SK-N-SH (cell line): ENCODE measurements at regions not wholly inside any gene's neighbourhood (a gene's known extent, or its start where the extent isn't known, plus 50 kb on each side); places are given as distances from the start of the nearest gene placed in this dataset.

ENCODE experiments used
- CTCF ChIA-PET: fragments of 300-600, 350-600 bp; formaldehyde crosslinking; extraction: SDS; loops from one replicate; lab custom pipeline; 2021; lab: Yijun Ruan, JAX
- POLR2A ChIA-PET: fragments of 350-600 bp; sonication (Branson Sonifier 250); formaldehyde crosslinking; extraction: SDS; loops from one replicate; lab custom pipeline; 2020; ENCODE audit warnings: antibody characterized with exemption, inconsistent platforms; lab: Yijun Ruan, JAX
- DNase-seq: peaks from one replicate; pipeline ENCODE4 v3.0.0; 2012
- H2AFZ ChIP-seq: fragments of 200-600 bp; sonication (generic); 2 replicates; pipeline ENCODE4 v1.8.1; 2016; ENCODE audit warnings: antibody characterized with exemption, mild to moderate bottlenecking, low read depth
- H3F3A ChIP-seq: fragments of 200-600 bp; sonication (generic); replicated peaks from 2 replicates; pipeline ENCODE3; 2016; ENCODE audit warnings: antibody characterized with exemption, mild to moderate bottlenecking; ENCODE audit not compliant: insufficient read depth
- H3K27ac ChIP-seq, 2 experiments: fragments of 200-500 bp in 1 of 2; fragments of 200-600 bp in 1 of 2; sonication (Bioruptor generic) in 1 of 2; sonication (generic), shearing (Covaris generic) in 1 of 2; 2 replicates each; pipeline versions ENCODE4 v1.5.1 to v1.6.1; 2014 to 2016; ENCODE audit warnings: low read depth in 2 of 2, inconsistent platforms in 1 of 2, low read length in 1 of 2, mild to moderate bottlenecking in 1 of 2, mixed read lengths in 1 of 2
- H3K27me3 ChIP-seq: fragments of 200-600 bp; sonication (generic), shearing (Covaris generic); 2 replicates; pipeline ENCODE4 v1.6.1; 2016; ENCODE audit warnings: mixed run types; ENCODE audit not compliant: insufficient read depth
- H3K36me3 ChIP-seq, 2 experiments: fragments of 200-500 bp in 1 of 2; fragments of 200-600 bp in 1 of 2; sonication (Bioruptor generic) in 1 of 2; sonication (generic) in 1 of 2; replicated peaks in 1 of 2; 2 replicates each; pipeline versions ENCODE3 to v1.5.1; 2014 to 2016; ENCODE audit warnings: low read length in 1 of 2, mild to moderate bottlenecking in 1 of 2; ENCODE audit not compliant: insufficient read depth in 2 of 2, control insufficient read depth in 1 of 2
- H3K4me1 ChIP-seq, 2 experiments: fragments of 200-500 bp in 1 of 2; fragments of 200-600 bp in 1 of 2; sonication (Bioruptor generic) in 1 of 2; sonication (generic), shearing (Covaris generic) in 1 of 2; 2 replicates each; pipeline versions ENCODE4 v1.5.1 to v1.6.1; 2014 to 2016; ENCODE audit warnings: low read depth in 1 of 2, low read length in 1 of 2, mixed run types in 1 of 2; ENCODE audit not compliant: insufficient read depth in 2 of 2, control insufficient read depth in 1 of 2
- H3K4me2 ChIP-seq: fragments of 200-600 bp; sonication (generic), shearing (Covaris generic); 2 replicates; pipeline ENCODE4 v1.6.1; 2017; ENCODE audit warnings: mixed run types
- H3K4me3 ChIP-seq, 2 experiments: fragments of 200-500 bp in 1 of 2; fragments of 200-600 bp in 1 of 2; sonication (Bioruptor generic) in 1 of 2; sonication (generic), shearing (Covaris generic) in 1 of 2; 2 replicates each; pipeline versions ENCODE4 v1.5.1 to v1.8.1; 2014 to 2016; ENCODE audit warnings: low read depth in 2 of 2, inconsistent platforms in 1 of 2, low read length in 1 of 2, mild to moderate bottlenecking in 1 of 2, mixed read lengths in 1 of 2, moderate library complexity in 1 of 2
- H3K79me2 ChIP-seq: fragments of 200-600 bp; sonication (generic); 2 replicates; pipeline ENCODE4 v1.8.1; 2017; ENCODE audit warnings: mild to moderate bottlenecking; ENCODE audit not compliant: insufficient read depth
- H3K9ac ChIP-seq: fragments of 200-600 bp; sonication (generic); 2 replicates; pipeline ENCODE4 v1.6.1; 2017; ENCODE audit warnings: mixed run types
- H3K9me2 ChIP-seq: fragments of 200-600 bp; sonication (generic); 2 replicates; pipeline ENCODE4 v1.6.1; 2017; ENCODE audit warnings: mixed run types
- H3K9me3 ChIP-seq: fragments of 200-600 bp; sonication (generic); 2 replicates; pipeline ENCODE4 v1.6.1; 2017; ENCODE audit warnings: mixed run types, mild to moderate bottlenecking, moderate library complexity
- H4K20me1 ChIP-seq: fragments of 200-600 bp; sonication (generic); 2 replicates; pipeline ENCODE4 v1.6.1; 2017; ENCODE audit warnings: mild to moderate bottlenecking, mixed run types; ENCODE audit not compliant: insufficient read depth
- ELF1 ChIP-seq: IDR thresholded peaks from 2 replicates; pipeline ENCODE4 v1.4.0; 2012
- FOSL2 ChIP-seq: IDR thresholded peaks from 2 replicates; pipeline ENCODE4 v1.4.0; 2012; ENCODE audit warnings: low read depth, mild to moderate bottlenecking, moderate library complexity, borderline replicate concordance
- FOXJ3 ChIP-seq: sonication (generic); formaldehyde crosslinking; IDR thresholded peaks from 2 replicates; pipeline ENCODE4 v1.5.1; 2020; ENCODE audit warnings: mild to moderate bottlenecking, missing genetic modification reagents
- FOXM1 ChIP-seq: IDR thresholded peaks from 2 replicates; pipeline ENCODE4 v1.4.0; 2012; ENCODE audit warnings: low read depth, mild to moderate bottlenecking
- GABPA ChIP-seq: IDR thresholded peaks from 2 replicates; pipeline ENCODE4 v1.4.0; 2012; ENCODE audit warnings: low read depth, mild to moderate bottlenecking
- GATA2 ChIP-seq: sonication (generic); formaldehyde crosslinking; IDR thresholded peaks from 2 replicates; pipeline ENCODE4 v1.5.0; 2020; ENCODE audit warnings: mild to moderate bottlenecking, missing genetic modification reagents
- MXI1 ChIP-seq: IDR thresholded peaks from 2 replicates; pipeline ENCODE4 v1.6.1; 2012; ENCODE audit warnings: mild to moderate bottlenecking, low read depth, low read length, improper control_type of control experiment
- NFIC ChIP-seq: IDR thresholded peaks from 2 replicates; pipeline ENCODE4 v1.4.0; 2012; ENCODE audit warnings: borderline replicate concordance
- POLR2AphosphoS5 ChIP-seq: IDR thresholded peaks from 2 replicates; pipeline ENCODE4 v1.6.1; 2012; ENCODE audit warnings: low read depth, low read length
- RCOR1 ChIP-seq: fragments of 150-350 bp; IDR thresholded peaks from 2 replicates; pipeline ENCODE4 v1.6.1; 2017; ENCODE audit warnings: antibody characterized with exemption, low read length
- RFX5 ChIP-seq: IDR thresholded peaks from 2 replicates; pipeline ENCODE4 v1.6.1; 2012; ENCODE audit warnings: mild to moderate bottlenecking, improper control_type of control experiment, low read length
- SIN3A ChIP-seq: IDR thresholded peaks from 2 replicates; pipeline ENCODE4 v1.6.1; 2012; ENCODE audit warnings: low read depth, mild to moderate bottlenecking, low read length, moderate library complexity, borderline replicate concordance
- SMC3 ChIP-seq: IDR thresholded peaks from 2 replicates; pipeline ENCODE4 v1.6.1; 2012; ENCODE audit warnings: low read depth, low read length, improper control_type of control experiment
- TCF12 ChIP-seq: IDR thresholded peaks from 2 replicates; pipeline ENCODE4 v1.4.0; 2012
- TEAD4 ChIP-seq: IDR thresholded peaks from 2 replicates; pipeline ENCODE4 v1.4.0; 2012; ENCODE audit warnings: mild to moderate bottlenecking, borderline replicate concordance; ENCODE audit not compliant: insufficient read depth
- YY1 ChIP-seq: IDR thresholded peaks from 2 replicates; pipeline ENCODE4 v1.4.0; 2012; ENCODE audit warnings: low read depth, mild to moderate bottlenecking
- WGBS: methylation state at CpG from one replicate; pipeline ENCODE4 v1.1.6; 2017; ENCODE audit warnings: low lambda C conversion rate; 5-methylcytosine and 5-hydroxymethylcytosine counted together
- TF ChIP-seq, protein P1 (sequence below): IDR thresholded peaks from 2 replicates; pipeline ENCODE4 v1.4.0; 2012; ENCODE audit warnings: low read depth
- TF ChIP-seq, protein P2 (sequence below): fragments of 150-350 bp; IDR thresholded peaks from 2 replicates; pipeline ENCODE4 v1.6.1; 2017; ENCODE audit warnings: antibody characterized with exemption, low read length, low read depth, borderline replicate concordance
- TF ChIP-seq, protein P3 (sequence below): IDR thresholded peaks from 2 replicates; pipeline ENCODE4 v1.6.1; 2012; ENCODE audit warnings: mild to moderate bottlenecking, low read depth, low read length, moderate library complexity

DNA sequence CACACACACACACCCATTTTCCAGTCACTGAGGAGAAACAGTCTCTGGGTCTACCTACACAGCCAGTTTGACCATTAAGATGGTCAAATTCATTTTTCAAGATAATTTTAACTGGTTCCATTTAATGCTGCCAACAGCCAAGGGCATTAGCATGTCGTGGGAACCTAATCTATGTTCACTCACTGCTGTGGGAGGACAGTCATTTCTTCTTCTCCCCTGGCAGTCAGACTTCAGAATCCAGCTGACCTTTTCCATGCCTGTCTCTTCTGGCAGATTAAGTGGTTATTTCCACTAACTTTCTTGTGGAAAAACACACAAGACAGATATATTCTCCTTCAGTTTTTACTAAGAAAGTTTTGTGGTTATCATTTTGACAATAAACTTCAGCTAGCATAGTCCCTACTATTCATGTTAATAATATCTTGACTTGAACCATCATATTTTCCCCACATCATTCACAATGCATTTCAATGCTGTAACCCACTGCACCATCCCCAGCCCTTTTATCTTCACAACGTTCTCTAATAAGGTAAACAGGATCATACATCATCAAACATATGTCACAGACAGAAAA, 82.2 kb downstream of the DAD1 start:
- TF ChIP-seq TEAD4 (no peak), FOXJ3 (CRISPR knock-in tag) (no peak), GATA2 (no peak), YY1 (no peak), POLR2AphosphoS5 (no peak), TCF12 (no peak), FOSL2 (no peak)
- TF ChIP-seq, protein P1, sequence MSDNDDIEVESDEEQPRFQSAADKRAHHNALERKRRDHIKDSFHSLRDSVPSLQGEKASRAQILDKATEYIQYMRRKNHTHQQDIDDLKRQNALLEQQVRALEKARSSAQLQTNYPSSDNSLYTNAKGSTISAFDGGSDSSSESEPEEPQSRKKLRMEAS: no peak
- TF ChIP-seq, all 33 proteins: peak for 0
- Histone ChIP-seq H3K27me3 (peaks cover 2% of the 10 kb centered on the region), H3K9ac (no peak overlapping the region), H2AFZ (no peak overlapping the region), H3K4me1 (peaks cover 4 to 26% of the 10 kb centered on the region in 2 experiments; a peak in 2 of 4 replicates), H3K36me3 (no peaks in the 10 kb centered on the region), H3F3A (no peaks in the 10 kb centered on the region), H3K9me2 (no peaks in the 10 kb centered on the region), H3K79me2 (no peaks in the 10 kb centered on the region), H3K9me3 (no peaks in the 10 kb centered on the region), H3K27ac (no peak overlapping the region), H3K4me2 (no peak overlapping the region), H3K4me3 (no peak overlapping the region), H4K20me1 (no peaks in the 10 kb centered on the region)
- ChIA-PET POLR2A (no interaction called here), CTCF (no interaction called here)
- 9% methylated on average over 2 of the region's 2 CpGs for WGBS
- DNase-seq: no peak

DNA sequence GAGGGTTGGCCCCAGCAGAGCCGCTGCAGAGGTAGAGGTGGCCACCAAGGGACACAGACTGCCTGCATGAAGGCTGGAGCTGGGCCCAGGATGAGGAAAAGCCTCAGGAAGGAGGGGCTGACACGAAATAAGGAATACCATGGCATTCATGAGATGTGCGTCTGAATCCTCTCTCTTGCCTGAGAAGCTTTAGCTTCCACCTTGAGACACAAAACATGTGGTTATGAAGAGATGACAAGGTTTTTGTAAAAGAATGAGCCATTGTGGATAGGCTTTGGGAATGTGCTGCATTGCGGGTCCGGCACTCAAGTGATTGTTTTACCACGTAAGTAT, 82.7 kb downstream of the DAD1 start:
- Histone ChIP-seq H3F3A (no peaks in the 10 kb centered on the region), H3K9me2 (no peaks in the 10 kb centered on the region), H3K9me3 (no peaks in the 10 kb centered on the region), H3K4me3 (no peak overlapping the region), H3K4me2 (no peak overlapping the region), H2AFZ (no peak overlapping the region), H4K20me1 (no peaks in the 10 kb centered on the region), H3K36me3 (no peaks in the 10 kb centered on the region), H3K9ac (no peak overlapping the region), H3K27ac (no peak overlapping the region), H3K79me2 (no peaks in the 10 kb centered on the region), H3K27me3 (peaks cover 5% of the 10 kb centered on the region), H3K4me1 (peaks cover 4 to 26% of the 10 kb centered on the region in 2 experiments; a peak in 2 of 4 replicates)
- ChIA-PET CTCF (interaction anchor here (0.6 to 1.4 kb wide), 2 partner anchors 12 to 51 kb away, joined by 3 to 4 read pairs; no protein-coding TSS in a partner anchor), POLR2A (no interaction called here)
- 40% methylated on average over 6 of the region's 6 CpGs for WGBS
- DNase-seq: no peak
- no peak for TF ChIP-seq RFX5
- TF ChIP-seq FOXM1: no peak

DNA sequence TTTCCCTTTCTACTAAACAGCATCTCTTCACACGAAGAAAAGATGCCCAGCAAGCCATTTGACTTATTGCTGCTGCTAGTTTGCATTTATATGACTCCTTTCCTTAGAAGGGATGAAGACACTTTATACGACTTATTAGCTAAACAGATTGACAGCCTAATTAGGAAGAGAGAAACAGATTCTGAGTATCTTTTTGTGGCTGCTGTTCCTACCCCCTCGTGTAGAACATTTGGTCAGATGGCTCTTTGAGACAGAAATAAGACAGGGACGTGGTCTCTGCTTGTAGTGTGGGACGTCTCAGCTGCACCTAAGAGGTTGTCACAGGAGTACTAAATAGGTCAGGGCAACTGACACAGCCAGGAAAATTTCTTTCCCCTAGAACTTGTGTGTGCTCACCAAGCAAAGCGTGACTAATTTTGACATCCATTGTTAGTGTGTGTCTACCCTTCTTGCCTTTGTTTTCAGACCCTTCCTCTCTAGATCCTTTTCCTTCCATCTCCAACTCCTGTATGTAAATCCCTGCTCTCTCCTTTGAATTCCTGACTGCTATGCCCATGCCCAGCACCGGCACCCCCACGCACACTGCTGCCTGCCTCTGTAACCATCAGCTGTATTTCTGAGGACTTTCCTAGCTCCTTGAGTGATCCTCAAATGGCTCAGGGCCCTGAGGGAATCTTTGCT, 83.2 kb downstream of the DAD1 start:
- H3K4me1 ChIP-seq: peaks cover 4 to 24% of the 10 kb centered on the region in 2 experiments; a peak in 2 of 4 replicates
- no peak for DNase-seq
- no peaks in the 10 kb centered on the region for H3K9me2 ChIP-seq
- WGBS: 32% methylated on average over 8 of the region's 8 CpGs
- H3K4me3 ChIP-seq: no peak overlapping the region
- H3K4me2 ChIP-seq: no peak overlapping the region
- H3K9ac ChIP-seq: no peak overlapping the region
- CTCF ChIA-PET: interaction anchor here (0.6 to 1.4 kb wide), 2 partner anchors 12 to 51 kb away, joined by 3 to 4 read pairs; no protein-coding TSS in a partner anchor
- peaks cover 5% of the 10 kb centered on the region for H3K27me3 ChIP-seq
- H3K79me2 ChIP-seq: no peaks in the 10 kb centered on the region
- H3K27ac ChIP-seq: no peak overlapping the region
- no peak overlapping the region for H2AFZ ChIP-seq
- H4K20me1 ChIP-seq: no peaks in the 10 kb centered on the region
- no peaks in the 10 kb centered on the region for H3K36me3 ChIP-seq
- H3F3A ChIP-seq: no peaks in the 10 kb centered on the region
- H3K9me3 ChIP-seq: no peaks in the 10 kb centered on the region
- POLR2A ChIA-PET: no interaction called here
- TF ChIP-seq FOXM1 (no peak), SMC3 (no peak), NFIC (no peak), MXI1 (no peak), POLR2AphosphoS5 (no peak), RCOR1 (no peak), YY1 (no peak), ELF1 (no peak), GABPA (no peak), FOXJ3 (CRISPR knock-in tag) (no peak), SIN3A (no peak)
- TF ChIP-seq, protein P2, sequence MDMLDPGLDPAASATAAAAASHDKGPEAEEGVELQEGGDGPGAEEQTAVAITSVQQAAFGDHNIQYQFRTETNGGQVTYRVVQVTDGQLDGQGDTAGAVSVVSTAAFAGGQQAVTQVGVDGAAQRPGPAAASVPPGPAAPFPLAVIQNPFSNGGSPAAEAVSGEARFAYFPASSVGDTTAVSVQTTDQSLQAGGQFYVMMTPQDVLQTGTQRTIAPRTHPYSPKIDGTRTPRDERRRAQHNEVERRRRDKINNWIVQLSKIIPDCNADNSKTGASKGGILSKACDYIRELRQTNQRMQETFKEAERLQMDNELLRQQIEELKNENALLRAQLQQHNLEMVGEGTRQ: no peak
- TF ChIP-seq, protein P3, sequence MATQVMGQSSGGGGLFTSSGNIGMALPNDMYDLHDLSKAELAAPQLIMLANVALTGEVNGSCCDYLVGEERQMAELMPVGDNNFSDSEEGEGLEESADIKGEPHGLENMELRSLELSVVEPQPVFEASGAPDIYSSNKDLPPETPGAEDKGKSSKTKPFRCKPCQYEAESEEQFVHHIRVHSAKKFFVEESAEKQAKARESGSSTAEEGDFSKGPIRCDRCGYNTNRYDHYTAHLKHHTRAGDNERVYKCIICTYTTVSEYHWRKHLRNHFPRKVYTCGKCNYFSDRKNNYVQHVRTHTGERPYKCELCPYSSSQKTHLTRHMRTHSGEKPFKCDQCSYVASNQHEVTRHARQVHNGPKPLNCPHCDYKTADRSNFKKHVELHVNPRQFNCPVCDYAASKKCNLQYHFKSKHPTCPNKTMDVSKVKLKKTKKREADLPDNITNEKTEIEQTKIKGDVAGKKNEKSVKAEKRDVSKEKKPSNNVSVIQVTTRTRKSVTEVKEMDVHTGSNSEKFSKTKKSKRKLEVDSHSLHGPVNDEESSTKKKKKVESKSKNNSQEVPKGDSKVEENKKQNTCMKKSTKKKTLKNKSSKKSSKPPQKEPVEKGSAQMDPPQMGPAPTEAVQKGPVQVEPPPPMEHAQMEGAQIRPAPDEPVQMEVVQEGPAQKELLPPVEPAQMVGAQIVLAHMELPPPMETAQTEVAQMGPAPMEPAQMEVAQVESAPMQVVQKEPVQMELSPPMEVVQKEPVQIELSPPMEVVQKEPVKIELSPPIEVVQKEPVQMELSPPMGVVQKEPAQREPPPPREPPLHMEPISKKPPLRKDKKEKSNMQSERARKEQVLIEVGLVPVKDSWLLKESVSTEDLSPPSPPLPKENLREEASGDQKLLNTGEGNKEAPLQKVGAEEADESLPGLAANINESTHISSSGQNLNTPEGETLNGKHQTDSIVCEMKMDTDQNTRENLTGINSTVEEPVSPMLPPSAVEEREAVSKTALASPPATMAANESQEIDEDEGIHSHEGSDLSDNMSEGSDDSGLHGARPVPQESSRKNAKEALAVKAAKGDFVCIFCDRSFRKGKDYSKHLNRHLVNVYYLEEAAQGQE: no peak
